Prostate gland (tissue), 2 donors: ENCODE measurements at regions not wholly inside any gene's neighbourhood (a gene's known extent, or its start where the extent isn't known, plus 50 kb on each side); places are given as distances from the start of the nearest gene placed in this dataset.

ENCODE experiments used
- DNase-seq: peaks from one replicate; pipeline ENCODE4 v3.0.0-alpha.2; 2019; ENCODE audit warnings: low spot score
- H3K27ac ChIP-seq, 2 donors: fragments of 200-600 bp; sonication (generic); 2 replicates each; pipeline ENCODE4 v1.5.1; 2017 to 2019
- H3K27me3 ChIP-seq: fragments of 200-600 bp; sonication (generic); replicated peaks from 2 replicates; pipeline ENCODE4 v1.5.1; 2019; ENCODE audit not compliant: insufficient read depth
- H3K36me3 ChIP-seq, 2 donors: fragments of 200-600 bp; sonication (generic); 1 replicate in 1 of 2; 2 replicates in 1 of 2; pipeline versions ENCODE4 v1.5.1 to v1.8.1; 2017 to 2019
- H3K4me1 ChIP-seq: fragments of 200-600 bp; sonication (generic); replicated peaks from 2 replicates; pipeline ENCODE4 v1.5.1; 2019
- H3K4me3 ChIP-seq, 2 donors: fragments of 200-600 bp; sonication (generic); 2 replicates each; pipeline ENCODE4 v1.5.1; 2017 to 2019
- H3K9me3 ChIP-seq: fragments of 200-600 bp; sonication (generic); 2 replicates; pipeline ENCODE4 v1.5.1; 2017
- POLR2A ChIP-seq: fragments of 450-650 bp; IDR thresholded peaks from one replicate; pipeline ENCODE4 v1.6.1; 2016; ENCODE audit warnings: antibody characterized with exemption, mild to moderate bottlenecking
- POLR2AphosphoS5 ChIP-seq: sonication (generic); formaldehyde crosslinking; IDR thresholded peaks from one replicate; pipeline ENCODE4 v1.6.1; 2017; ENCODE audit warnings: antibody characterized with exemption
- WGBS: methylation state at CpG from one replicate; pipeline ENCODE4 v1.1.5; 2018; 5-methylcytosine and 5-hydroxymethylcytosine counted together
- intact Hi-C: fragments of 100-400 bp; cut with DNase I; formaldehyde crosslinking; loops from one replicate; pipeline ENCODE4 v1.14.2; 2022
- TF ChIP-seq, protein P1 (sequence below), 4 experiments: fragments of 200-600 bp in 2 of 4; fragments of 450-650 bp in 2 of 4; sonication (generic) in 2 of 4; IDR thresholded peaks; 1 replicate in 3 of 4; 2 replicates in 1 of 4; pipeline ENCODE4 v1.5.1; 2016 to 2019; ENCODE audit warnings: antibody characterized with exemption in 4 of 4, mild to moderate bottlenecking in 2 of 4, moderate library complexity in 2 of 4

DNA sequence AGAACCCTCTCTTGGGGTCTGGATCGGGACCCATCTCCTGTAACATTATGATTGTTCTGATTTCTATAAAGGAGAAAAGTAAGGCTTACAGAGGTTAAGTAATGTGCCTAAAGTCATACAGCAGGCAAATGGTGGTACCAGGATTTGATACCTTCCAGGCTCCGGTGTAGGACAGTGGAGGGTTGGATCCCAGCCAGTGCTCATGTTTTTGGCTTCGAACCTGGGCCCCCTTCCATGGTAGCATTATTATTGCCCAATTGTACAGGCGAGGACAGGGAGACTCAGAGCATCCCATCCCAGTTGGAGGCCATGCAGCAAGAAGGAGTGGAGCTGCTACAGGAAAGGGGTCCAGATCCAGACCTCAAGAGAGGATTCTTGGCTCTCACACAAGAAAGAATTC lies 202.7 kb downstream of the TFAP2C start:
- TF ChIP-seq POLR2A: no peak
- TF ChIP-seq, protein P1, sequence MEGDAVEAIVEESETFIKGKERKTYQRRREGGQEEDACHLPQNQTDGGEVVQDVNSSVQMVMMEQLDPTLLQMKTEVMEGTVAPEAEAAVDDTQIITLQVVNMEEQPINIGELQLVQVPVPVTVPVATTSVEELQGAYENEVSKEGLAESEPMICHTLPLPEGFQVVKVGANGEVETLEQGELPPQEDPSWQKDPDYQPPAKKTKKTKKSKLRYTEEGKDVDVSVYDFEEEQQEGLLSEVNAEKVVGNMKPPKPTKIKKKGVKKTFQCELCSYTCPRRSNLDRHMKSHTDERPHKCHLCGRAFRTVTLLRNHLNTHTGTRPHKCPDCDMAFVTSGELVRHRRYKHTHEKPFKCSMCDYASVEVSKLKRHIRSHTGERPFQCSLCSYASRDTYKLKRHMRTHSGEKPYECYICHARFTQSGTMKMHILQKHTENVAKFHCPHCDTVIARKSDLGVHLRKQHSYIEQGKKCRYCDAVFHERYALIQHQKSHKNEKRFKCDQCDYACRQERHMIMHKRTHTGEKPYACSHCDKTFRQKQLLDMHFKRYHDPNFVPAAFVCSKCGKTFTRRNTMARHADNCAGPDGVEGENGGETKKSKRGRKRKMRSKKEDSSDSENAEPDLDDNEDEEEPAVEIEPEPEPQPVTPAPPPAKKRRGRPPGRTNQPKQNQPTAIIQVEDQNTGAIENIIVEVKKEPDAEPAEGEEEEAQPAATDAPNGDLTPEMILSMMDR (IDR thresholded peaks at IDR 0.05): no peak
- TF ChIP-seq POLR2AphosphoS5: no peak
- Histone ChIP-seq H3K27ac (no peak overlapping the region), H3K4me1 (no peaks in the 10 kb centered on the region), H3K9me3 (no peaks in the 10 kb centered on the region), H3K36me3 (no peaks in the 10 kb centered on the region), H3K4me3 (no peak overlapping the region), H3K27me3 (no peaks in the 10 kb centered on the region)
- 60% methylated on average over 4 of the region's 4 CpGs for WGBS
- intact Hi-C loops: no loop called here
- DNase-seq: no peak

DNA sequence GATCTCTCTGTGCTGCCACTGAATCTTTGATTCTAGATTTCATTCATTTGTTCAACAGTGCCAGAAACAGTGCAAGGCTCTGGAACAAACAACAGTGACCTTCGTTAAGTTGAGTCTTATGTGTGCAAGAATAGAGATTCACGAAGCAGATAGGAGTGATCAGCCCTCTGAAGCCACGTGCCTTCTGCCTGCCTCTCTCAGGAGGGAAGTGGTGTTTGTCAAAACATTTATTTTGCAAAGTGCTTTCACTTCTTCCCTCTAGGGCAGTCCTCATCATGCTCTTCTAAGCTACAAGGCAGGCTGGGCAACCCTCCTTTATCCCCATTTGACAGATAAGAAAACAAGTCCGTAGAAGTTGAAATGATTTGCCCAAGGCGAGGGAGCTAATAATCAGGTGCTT lies 204.3 kb downstream of the TFAP2C start:
- no peak for TF ChIP-seq POLR2AphosphoS5
- no peak for TF ChIP-seq POLR2A
- TF ChIP-seq, protein P1 (IDR thresholded peaks at IDR 0.05): no peak
- Histone ChIP-seq H3K4me1 (no peaks in the 10 kb centered on the region), H3K9me3 (no peaks in the 10 kb centered on the region), H3K4me3 (no peak overlapping the region), H3K27me3 (no peaks in the 10 kb centered on the region), H3K27ac (no peak overlapping the region), H3K36me3 (no peaks in the 10 kb centered on the region)
- intact Hi-C loops: no loop called here
- 76% methylated on average over 5 of the region's 5 CpGs for WGBS
- DNase-seq: no peak

DNA sequence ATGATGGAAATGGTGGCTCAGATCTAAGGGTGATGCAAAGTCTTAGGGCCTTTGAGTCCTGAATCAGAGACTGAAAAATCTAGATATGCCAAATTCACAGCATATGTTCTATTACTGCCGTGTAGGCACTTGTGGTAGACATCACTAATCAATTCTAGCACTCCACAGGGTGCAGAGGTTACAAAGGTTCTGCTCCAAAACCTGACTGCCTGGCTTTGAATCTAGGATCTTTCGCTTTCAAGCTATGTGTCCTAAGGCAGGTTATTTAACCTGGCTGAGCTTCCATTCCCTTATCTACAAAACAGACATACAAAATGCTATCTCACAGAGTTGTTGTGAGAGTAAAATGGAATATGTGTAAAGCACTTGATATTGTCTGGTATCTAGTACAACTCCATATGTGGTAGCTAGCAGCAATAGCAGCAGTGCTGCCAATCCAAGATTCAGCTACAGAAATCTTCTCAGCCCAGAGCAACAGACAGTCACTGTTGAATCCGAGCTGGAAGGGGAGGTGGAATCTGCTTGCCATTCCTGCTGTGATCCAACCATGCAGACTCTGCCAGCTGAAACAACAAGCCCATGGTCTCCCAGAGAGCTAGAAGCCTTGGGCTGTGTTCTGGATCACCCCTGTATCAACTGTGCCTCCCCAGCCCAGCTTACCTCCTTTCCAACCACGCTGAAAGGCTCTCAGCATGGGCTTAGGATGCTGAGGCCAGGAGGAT lies 206.9 kb downstream of the TFAP2C start:
- WGBS: 74% methylated on average over 4 of the region's 4 CpGs
- H3K4me3 ChIP-seq: no peak overlapping the region
- intact Hi-C loops: no loop called here
- no peaks in the 10 kb centered on the region for H3K9me3 ChIP-seq
- no peaks in the 10 kb centered on the region for H3K27me3 ChIP-seq
- no peak for DNase-seq
- H3K4me1 ChIP-seq: no peaks in the 10 kb centered on the region
- no peak overlapping the region for H3K27ac ChIP-seq
- no peaks in the 10 kb centered on the region for H3K36me3 ChIP-seq
- TF ChIP-seq POLR2A (no peak), POLR2AphosphoS5 (no peak)
- TF ChIP-seq, protein P1 (IDR thresholded peaks at IDR 0.05): no peak

DNA sequence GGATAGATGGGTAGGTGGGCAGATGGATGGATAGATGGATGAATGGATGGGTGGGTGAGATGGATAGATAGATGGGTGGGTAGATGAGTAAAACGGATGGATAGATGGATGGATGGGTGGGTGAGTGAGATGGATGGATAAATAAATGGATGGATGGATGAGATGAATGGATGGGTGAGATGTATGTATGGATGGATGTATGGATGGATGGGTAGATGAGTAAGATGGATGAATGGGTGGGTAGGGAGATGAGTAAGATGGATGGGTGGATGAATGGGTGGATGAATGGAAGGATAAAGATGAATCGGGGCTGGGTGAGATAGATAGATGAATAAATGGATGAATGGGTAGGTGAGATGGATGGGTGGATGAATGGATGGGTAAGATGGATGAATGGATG lies 210.1 kb downstream of the TFAP2C start:
- intact Hi-C loops: no loop called here
- no peaks in the 10 kb centered on the region for H3K36me3 ChIP-seq
- no peak for DNase-seq
- H3K9me3 ChIP-seq: no peaks in the 10 kb centered on the region
- WGBS: 96% methylated on average over 1 of the region's 2 CpGs
- H3K27me3 ChIP-seq: no peaks in the 10 kb centered on the region
- H3K4me1 ChIP-seq: no peaks in the 10 kb centered on the region
- no peak overlapping the region for H3K27ac ChIP-seq
- H3K4me3 ChIP-seq: no peak overlapping the region
- TF ChIP-seq, protein P1 (IDR thresholded peaks at IDR 0.05): no peak
- TF ChIP-seq POLR2A: no peak
- no peak for TF ChIP-seq POLR2AphosphoS5

DNA sequence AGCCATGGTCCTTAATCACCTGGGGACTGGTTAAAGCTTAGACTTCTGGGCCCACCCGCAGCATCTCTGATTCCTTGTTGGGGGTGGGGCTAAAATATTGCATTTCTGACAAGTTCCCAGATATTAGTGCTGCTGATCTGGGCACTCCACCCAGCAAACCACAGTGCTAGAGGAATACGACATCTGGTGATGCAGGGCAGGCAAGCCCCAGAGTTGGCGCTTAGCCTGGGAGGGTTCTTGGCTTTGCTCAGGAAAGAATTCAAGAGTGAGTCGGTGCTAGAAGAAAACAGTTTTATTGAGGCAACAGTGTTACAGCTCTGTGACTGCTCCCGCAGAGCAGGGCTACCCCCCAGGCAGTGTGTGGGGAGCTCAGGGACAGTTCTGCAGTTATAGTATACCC lies 210.7 kb downstream of the TFAP2C start:
- no peaks in the 10 kb centered on the region for H3K9me3 ChIP-seq
- TF ChIP-seq, protein P1 (IDR thresholded peaks at IDR 0.05): no peak
- TF ChIP-seq POLR2A: no peak
- no peak for TF ChIP-seq POLR2AphosphoS5
- no peak overlapping the region for H3K4me3 ChIP-seq
- no peaks in the 10 kb centered on the region for H3K4me1 ChIP-seq
- intact Hi-C loops: no loop called here
- no peak for DNase-seq
- WGBS: 46% methylated on average over 5 of the region's 5 CpGs
- no peak overlapping the region for H3K27ac ChIP-seq
- no peaks in the 10 kb centered on the region for H3K36me3 ChIP-seq
- no peaks in the 10 kb centered on the region for H3K27me3 ChIP-seq
